ENCODE measurements at regions not wholly inside any gene's neighbourhood (a gene's known extent, or its start where the extent isn't known, plus 50 kb on each side); places are given as distances from the start of the nearest gene placed in this dataset.

GRCh38 chr12:39224971-39225370 lies 217.9 kb downstream of the KIF21A start:
- FAIRE-seq (no peak), DNase-seq (ENCODE audit: insufficient read length, low spot score) (no peak)

GRCh38 chr12:39205969-39206368 lies 237.0 kb downstream of the KIF21A start:
- FAIRE-seq (no peak), DNase-seq (ENCODE audit: insufficient read length, low spot score) (no peak)
- TF ChIP-seq CTCF (IDR thresholded peaks at IDR 0.05; ENCODE audit: insufficient read depth, missing control alignments) = no peak

More at GRCh38 chr12:39224971-39225370, 217.9 kb downstream of the KIF21A start:
- no peak for TF ChIP-seq CTCF (IDR thresholded peaks at IDR 0.05; ENCODE audit: insufficient read depth, missing control alignments)

- DNase-seq (ENCODE audit: insufficient read length, low spot score) (no peak), FAIRE-seq (no peak)
- TF ChIP-seq CTCF (IDR thresholded peaks at IDR 0.05; ENCODE audit: insufficient read depth, missing control alignments) = no peak
Measured at GRCh38 chr12:39199351-39199750, 243.6 kb downstream of the KIF21A start.

- FAIRE-seq (no peak), DNase-seq (ENCODE audit: insufficient read length, low spot score) (no peak)
- TF ChIP-seq CTCF (IDR thresholded peaks at IDR 0.05; ENCODE audit: insufficient read depth, missing control alignments) = no peak
Measured at GRCh38 chr12:39188689-39189088, 254.2 kb downstream of the KIF21A start.

GRCh38 chr12:39186744-39187143 lies 256.2 kb downstream of the KIF21A start:
- DNase-seq (ENCODE audit: insufficient read length, low spot score) (no peak), FAIRE-seq (no peak)
- no peak for TF ChIP-seq CTCF (IDR thresholded peaks at IDR 0.05; ENCODE audit: insufficient read depth, missing control alignments)

GRCh38 chr12:39178837-39179236 lies 264.1 kb downstream of the KIF21A start:
- FAIRE-seq (no peak), DNase-seq (ENCODE audit: insufficient read length, low spot score) (no peak)
- no peak for TF ChIP-seq CTCF (IDR thresholded peaks at IDR 0.05; ENCODE audit: insufficient read depth, missing control alignments)

- TF ChIP-seq CTCF (IDR thresholded peaks at IDR 0.05; ENCODE audit: insufficient read depth, missing control alignments) = no peak
- no peak for FAIRE-seq
Measured at GRCh38 chr12:39176356-39176755, 266.6 kb downstream of the KIF21A start.

More at GRCh38 chr12:39176356-39176755, 266.6 kb downstream of the KIF21A start:
- DNase-seq (ENCODE audit: insufficient read length, low spot score) = no peak
